Epithelial cell of proximal tubule (primary cell): ENCODE measurements at regions not wholly inside any gene's neighbourhood (a gene's known extent, or its start where the extent isn't known, plus 50 kb on each side); places are given as distances from the start of the nearest gene placed in this dataset.

Experiments
- DNase-seq: peaks from one replicate; pipeline ENCODE4 v3.0.0-alpha.2; 2011; ENCODE audit warnings: low read depth
- H3K4me3 ChIP-seq: 2 replicates; pipeline ENCODE4 v1.5.1; 2011; ENCODE audit warnings: low read depth, mild to moderate bottlenecking, low read length
- CTCF ChIP-seq: conservative IDR thresholded peaks from 2 replicates; pipeline ENCODE4 v1.5.1; 2012; ENCODE audit warnings: low read depth, mild to moderate bottlenecking, low read length

DNA sequence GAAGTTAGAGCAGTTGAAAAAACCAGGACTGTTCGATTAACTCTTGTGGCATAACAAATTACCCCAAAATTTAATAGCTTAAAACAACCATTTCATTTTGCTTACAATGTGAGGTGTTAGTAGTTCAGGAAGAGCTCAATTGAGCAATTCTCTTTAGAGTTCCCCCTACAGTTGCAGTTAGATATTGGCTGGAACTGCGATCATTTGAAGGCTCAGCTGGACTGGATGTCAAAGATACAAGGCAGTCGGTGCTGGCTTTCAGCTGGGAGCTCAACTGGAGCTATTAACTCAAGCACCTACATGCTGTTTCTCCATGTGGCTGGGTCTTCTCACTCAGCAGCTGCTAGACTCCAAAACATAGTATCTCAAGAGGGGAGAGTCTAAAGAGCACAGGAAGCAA, 96.0 kb upstream of the LOC128125822 start:
- no peak for DNase-seq
- no peak overlapping the region for H3K4me3 ChIP-seq
- peak; percentile 31 for TF ChIP-seq CTCF

DNA sequence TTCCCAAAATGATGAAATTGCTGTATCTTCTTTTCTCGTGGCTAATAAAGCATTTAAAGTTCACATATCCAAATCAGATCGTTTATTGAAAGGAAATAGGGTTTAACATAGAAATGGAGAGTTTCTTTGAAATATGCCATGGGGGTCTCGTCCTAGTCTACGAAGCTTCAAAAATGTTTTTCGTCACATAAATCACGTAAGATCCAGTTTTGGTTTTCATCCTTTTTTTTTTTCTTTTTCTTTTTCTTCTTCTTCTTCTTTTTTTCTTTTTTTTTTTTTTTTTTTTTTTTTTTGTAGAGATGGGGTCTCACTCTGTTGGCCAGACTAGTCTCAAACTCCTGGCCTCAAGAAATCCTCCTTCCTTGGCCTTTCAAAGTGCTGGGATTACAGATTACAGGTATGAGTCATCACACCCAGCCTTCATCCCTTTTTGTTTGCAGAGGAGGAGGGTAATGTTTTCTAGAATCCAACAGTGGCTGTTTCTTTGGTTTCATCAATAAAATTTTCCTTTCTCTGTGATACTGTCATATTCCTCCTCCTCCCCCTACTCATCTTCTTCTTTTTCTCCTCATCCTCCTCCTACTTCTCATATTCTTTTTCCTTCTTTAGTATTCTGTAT, 94.7 kb upstream of the LOC128125822 start:
- TF ChIP-seq CTCF = no peak
- H3K4me3 ChIP-seq = no peak overlapping the region
- no peak for DNase-seq

DNA sequence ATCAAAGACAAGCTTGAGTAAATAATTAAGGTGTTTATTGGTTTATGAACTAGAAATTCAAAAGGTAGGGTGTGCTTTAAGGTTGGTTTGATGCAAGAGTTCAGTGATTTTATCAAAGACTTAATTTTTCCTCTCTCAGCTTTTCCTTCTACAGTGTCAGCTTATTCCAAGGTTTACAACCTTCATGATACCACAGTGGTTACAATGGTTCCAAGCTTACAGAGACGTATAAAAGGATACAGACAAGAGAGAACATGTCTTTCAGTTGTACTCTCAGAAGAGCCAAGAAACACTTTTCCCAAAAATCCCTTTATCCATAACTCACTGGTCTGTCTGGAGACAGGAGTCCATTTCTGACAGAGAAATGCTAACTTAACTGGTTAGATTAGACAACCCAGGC, 93.5 kb upstream of the LOC128125822 start:
- DNase-seq = no peak
- no peak overlapping the region for H3K4me3 ChIP-seq

GRCh38 chr6:63486196-63486595, 86.1 kb upstream of the LOC128125822 start:
- DNase-seq = no peak
- no peak for TF ChIP-seq CTCF

More for the DNA sequence above, 93.5 kb upstream of the LOC128125822 start:
- no peak for TF ChIP-seq CTCF

DNA sequence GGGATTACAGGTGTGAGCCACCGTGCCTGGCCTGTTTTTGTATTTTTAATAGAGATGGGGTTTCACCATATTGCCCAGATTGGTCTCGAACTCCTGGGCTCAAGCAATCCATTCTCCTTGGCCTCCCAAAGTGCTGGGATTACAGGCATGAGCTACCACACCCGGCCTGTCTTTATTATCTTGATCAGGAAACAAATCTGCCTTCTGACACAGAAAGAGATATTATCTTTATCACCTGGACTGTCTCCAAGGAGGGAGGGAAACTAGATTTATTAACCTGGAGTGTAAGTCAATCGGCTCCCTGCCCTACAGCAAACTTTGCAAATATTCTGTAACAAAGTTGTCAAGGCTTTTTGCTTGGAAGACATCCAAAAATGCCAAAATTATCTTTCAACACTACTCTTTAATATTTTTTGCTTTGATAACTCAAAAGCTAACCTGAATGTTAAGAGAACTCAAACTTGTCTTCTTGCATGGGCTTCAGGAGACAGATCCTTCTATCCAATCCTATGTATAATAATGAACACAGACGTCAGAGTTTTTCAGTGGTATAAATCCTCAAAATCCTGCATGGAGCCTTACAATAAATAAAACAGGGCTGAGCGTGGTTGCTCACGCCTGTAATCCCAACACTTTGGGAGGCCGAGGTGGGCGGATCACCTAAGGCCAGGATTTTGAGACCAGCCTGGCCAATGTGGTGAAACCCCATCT, 85.0 kb upstream of the LOC128125822 start:
- DNase-seq = no peak
- H3K4me3 ChIP-seq = no peak overlapping the region
- TF ChIP-seq CTCF = no peak

More at GRCh38 chr6:63486196-63486595, 86.1 kb upstream of the LOC128125822 start:
- H3K4me3 ChIP-seq = no peak overlapping the region

GRCh38 chr6:63491119-63491518, 81.2 kb upstream of the LOC128125822 start:
- no peak for DNase-seq
- TF ChIP-seq CTCF = no peak
- H3K4me3 ChIP-seq = no peak overlapping the region

GRCh38 chr6:63492476-63492875, 79.8 kb upstream of the LOC128125822 start:
- no peak for DNase-seq
- H3K4me3 ChIP-seq = no peak overlapping the region
- TF ChIP-seq CTCF = no peak
